K562 (cell line): ENCODE measurements at regions not wholly inside any gene's neighbourhood (a gene's known extent, or its start where the extent isn't known, plus 50 kb on each side); places are given as distances from the start of the nearest gene placed in this dataset.

ENCODE experiments used
- ATAC-seq: fragments of 200-7000 bp; cut with Tn5 transposase; 3 replicates; pipeline ENCODE4 v1.9.1; 2020; ENCODE audit warnings: moderate library complexity
- BruUV-seq: library from RNA; stranded (reverse); fragments of 400-500 nt; replicated peaks from 2 replicates; lab custom pipeline; 2021; lab: Mats Ljungman, UMichigan
- CTCF ChIA-PET: fragments of 300-600 bp; formaldehyde crosslinking; extraction: SDS; loops from one replicate; lab custom pipeline; 2021; ENCODE audit warnings: low intra/inter-chr PET ratio; lab: Yijun Ruan, JAX
- POLR2A ChIA-PET: fragments of 300-600, 350-650 bp; sonication (Branson Sonifier 250); formaldehyde crosslinking; extraction: SDS; loops from one replicate; lab custom pipeline; 2021; ENCODE audit warnings: antibody characterized with exemption, inconsistent platforms; lab: Yijun Ruan, JAX
- DNase-seq, 4 experiments: peaks; one replicate each; pipeline versions ENCODE4 v3.0.0 to v3.0.0-alpha.2; 2011 to 2018; ENCODE audit warnings: low spot score in 3 of 4, mixed read lengths in 3 of 4; ENCODE audit errors: extremely low read depth in 1 of 4
- FAIRE-seq: peaks from 2 replicates; lab custom pipeline; 2011; peaks lifted over from hg19 to GRCh38; lab: Jason Lieb, UNC
- H2AFZ ChIP-seq: 2 replicates; pipeline ENCODE4 v1.6.0; 2011; ENCODE audit warnings: low read depth, low read length, control low read depth, inconsistent platforms
- H3K27ac ChIP-seq: fragments of 200-600 bp; 3 replicates; pipeline ENCODE4 v1.8.0; 2011; ENCODE audit warnings: low read depth, mild to moderate bottlenecking, control low read depth, inconsistent platforms, low read length, moderate library complexity, mixed read lengths; ENCODE audit errors: extremely low read depth
- H3K27me3 ChIP-seq, 2 experiments: fragments of 300-600 bp in 1 of 2; 2 replicates in 1 of 2; 3 replicates in 1 of 2; pipeline versions ENCODE4 v1.6.0 to v1.8.0; 2011; ENCODE audit warnings: inconsistent platforms in 2 of 2, low read length in 2 of 2, mild to moderate bottlenecking in 1 of 2, mixed read lengths in 1 of 2, moderate library complexity in 1 of 2; ENCODE audit not compliant: control insufficient read depth in 2 of 2, insufficient read depth in 2 of 2
- H3K36me3 ChIP-seq: fragments of 300-600 bp; 3 replicates; pipeline ENCODE4 v1.8.0; 2011; ENCODE audit warnings: mild to moderate bottlenecking, low read length, inconsistent platforms; ENCODE audit not compliant: control insufficient read depth, insufficient read depth
- H3K4me1 ChIP-seq, 2 experiments: fragments of 200-600 bp in 1 of 2; replicated peaks in 1 of 2; 2 replicates in 1 of 2; 3 replicates in 1 of 2; pipeline versions ENCODE4 v1.5.1 to v1.8.0; 2011; ENCODE audit warnings: inconsistent platforms in 2 of 2, low read length in 2 of 2, mild to moderate bottlenecking in 1 of 2, mixed read lengths in 1 of 2, moderate library complexity in 1 of 2; ENCODE audit not compliant: control insufficient read depth in 2 of 2, insufficient read depth in 2 of 2
- H3K4me2 ChIP-seq: 2 replicates; pipeline ENCODE4 v1.6.1; 2011; ENCODE audit warnings: low read length, control low read depth, inconsistent platforms, mixed read lengths; ENCODE audit not compliant: insufficient read depth
- H3K4me3 ChIP-seq: fragments of 200-600 bp; sonication (generic), shearing (Covaris generic); 2 replicates; pipeline ENCODE4 v1.5.1; 2016; ENCODE audit warnings: control low read depth, inconsistent platforms
- H3K79me2 ChIP-seq: fragments of 200-600 bp; 3 replicates; pipeline ENCODE4 v1.8.0; 2011; ENCODE audit warnings: low read length, inconsistent platforms; ENCODE audit not compliant: control insufficient read depth, insufficient read depth
- H3K9ac ChIP-seq, 2 experiments: 2 replicates each; pipeline versions ENCODE4 v1.6.0 to v1.6.1; 2011; ENCODE audit warnings: low read depth in 2 of 2, low read length in 2 of 2, control low read depth in 1 of 2, inconsistent platforms in 1 of 2, mild to moderate bottlenecking in 1 of 2, mixed read lengths in 1 of 2; ENCODE audit not compliant: insufficient read depth in 1 of 2
- H3K9me1 ChIP-seq: one replicate; pipeline ENCODE4 v1.6.0; 2011; ENCODE audit warnings: inconsistent platforms, mild to moderate bottlenecking, low read length, moderate library complexity; ENCODE audit not compliant: control insufficient read depth, insufficient read depth
- H3K9me3 ChIP-seq: replicated peaks from 2 replicates; pipeline ENCODE4 v1.5.1; 2011; ENCODE audit warnings: low read depth, low read length, inconsistent platforms; ENCODE audit not compliant: control insufficient read depth, insufficient read depth
- H4K20me1 ChIP-seq: replicated peaks from 2 replicates; pipeline ENCODE4 v1.6.1; 2011; ENCODE audit warnings: low read length, inconsistent platforms, mixed read lengths; ENCODE audit not compliant: control insufficient read depth, insufficient read depth
- CHAMP1 ChIP-seq: fragments of 450-650 bp; IDR thresholded peaks from 2 replicates; pipeline ENCODE4 v1.6.1; 2016; ENCODE audit warnings: mild to moderate bottlenecking
- FOXA1 ChIP-seq: fragments of 450-650 bp; IDR thresholded peaks from 2 replicates; pipeline ENCODE4 v1.6.1; 2016; ENCODE audit warnings: mild to moderate bottlenecking, borderline replicate concordance
- FOXJ2 ChIP-seq: fragments of 200-800 bp; sonication (Bioruptor generic); IDR thresholded peaks from 2 replicates; pipeline ENCODE4 v1.6.1; 2016; ENCODE audit warnings: missing genetic modification characterization, missing compliant biosample characterization
- FOXJ3 ChIP-seq: sonication (generic); formaldehyde crosslinking; IDR thresholded peaks from 2 replicates; pipeline ENCODE4 v1.4.0; 2020; ENCODE audit warnings: mild to moderate bottlenecking, missing genetic modification reagents
- MAFG ChIP-seq: fragments of 450-650 bp; conservative IDR thresholded peaks from 2 replicates; pipeline ENCODE4 v1.6.1; 2016; ENCODE audit warnings: missing genetic modification characterization, missing compliant biosample characterization
- NR1H2 ChIP-seq: sonication (generic); formaldehyde crosslinking; IDR thresholded peaks from 2 replicates; pipeline ENCODE4 v1.4.0; 2020; ENCODE audit warnings: mild to moderate bottlenecking, missing genetic modification reagents
- PATZ1 ChIP-seq: fragments of 250-450 bp; sonication (Bioruptor Pico); IDR thresholded peaks from 2 replicates; pipeline ENCODE4 v1.5.0; 2020; ENCODE audit warnings: mild to moderate bottlenecking, borderline replicate concordance
- SP1 ChIP-seq: sonication (generic); formaldehyde crosslinking; IDR thresholded peaks from 2 replicates; pipeline ENCODE4 v1.8.1; 2022; ENCODE audit warnings: mild to moderate bottlenecking, missing genetic modification reagents
- ZNF184 ChIP-seq: sonication (generic); formaldehyde crosslinking; IDR thresholded peaks from 2 replicates; pipeline ENCODE4 v1.5.0; 2020; ENCODE audit warnings: missing genetic modification reagents
- ZNF280A ChIP-seq: fragments of 450-650 bp; IDR thresholded peaks from 2 replicates; pipeline ENCODE4 v1.6.1; 2018; ENCODE audit warnings: mild to moderate bottlenecking, low read depth; ENCODE audit not compliant: partially characterized antibody
- ZNF311 ChIP-seq: fragments of 250-450 bp; sonication (Bioruptor Pico); IDR thresholded peaks from 2 replicates; pipeline ENCODE4 v1.4.0; 2020; ENCODE audit warnings: mild to moderate bottlenecking, moderate library complexity
- ZNF316 ChIP-seq: fragments of 450-650 bp; IDR thresholded peaks from 2 replicates; pipeline ENCODE4 v1.6.1; 2016
- ZNF778 ChIP-seq: fragments of 450-650 bp; formaldehyde crosslinking; IDR thresholded peaks from 2 replicates; pipeline ENCODE4 v1.4.0; 2020; ENCODE audit warnings: mild to moderate bottlenecking, moderate library complexity
- ZSCAN32 ChIP-seq: fragments of 450-650 bp; formaldehyde crosslinking; IDR thresholded peaks from 2 replicates; pipeline ENCODE4 v1.4.0; 2020; ENCODE audit warnings: mild to moderate bottlenecking, moderate library complexity
- WGBS: fragments of 100-300 bp; shearing (Covaris generic); methylation state at CpG from one replicate; pipeline ENCODE4 v1.1.6; 2016; ENCODE audit warnings: low coverage, mixed read lengths; ENCODE audit not compliant: insufficient coverage; ENCODE audit errors: missing lambda C conversion rate; 5-methylcytosine and 5-hydroxymethylcytosine counted together
- in situ Hi-C: fragments of 300-500 bp; cut with MboI; formaldehyde crosslinking; loops from 4 replicates; pipeline ENCODE4 v1.15.0; 2018; ENCODE audit warnings: inconsistent platforms, mixed read lengths
- intact Hi-C: fragments of 100-400 bp; cut with micrococcal nuclease; formaldehyde crosslinking; loops from 2 replicates; pipeline ENCODE4 v1.14.2; 2022

GRCh38 chr2:67986258-67986657 is 76.5 kb downstream of the C1D start:
- no peaks in the 10 kb centered on the region for H4K20me1 ChIP-seq
- ChIA-PET CTCF (no interaction called here), POLR2A (interaction anchor here (0.7 to 1.8 kb wide), 2 partner anchors 12 kb away, joined by 4 read pairs; no protein-coding TSS in a partner anchor)
- intact Hi-C loops, result no loop called here
- BruUV-seq, result no TSS peak
- no peaks in the 10 kb centered on the region for H3K36me3 ChIP-seq
- H3K27me3 ChIP-seq, result no peaks in the 10 kb centered on the region
- no peaks in the 10 kb centered on the region for H3K4me1 ChIP-seq
- H3K4me3 ChIP-seq, result no peak overlapping the region
- no peak for FAIRE-seq
- ATAC-seq, result no peak
- H3K79me2 ChIP-seq, result no peaks in the 10 kb centered on the region
- no peak for DNase-seq
- no peak overlapping the region for H3K27ac ChIP-seq
- no peaks in the 10 kb centered on the region for H3K9me3 ChIP-seq
- H3K4me2 ChIP-seq, result no peak overlapping the region
- no peak overlapping the region for H2AFZ ChIP-seq
- WGBS, result 3% methylated on average over 2 of the region's 2 CpGs
- no peaks in the 10 kb centered on the region for H3K9me1 ChIP-seq
- in situ Hi-C loops, result no loop called here
- no peak overlapping the region for H3K9ac ChIP-seq
- no peak for TF ChIP-seq ZSCAN32 (CRISPR knock-in tag)
- TF ChIP-seq ZNF778 (CRISPR knock-in tag), result no peak
- TF ChIP-seq ZNF316, result peak; percentile 42; the same call in 1 of the 2 replicates
- no peak for TF ChIP-seq NR1H2
- no peak for TF ChIP-seq FOXJ3
- TF ChIP-seq ZNF184, result no peak
- no peak for TF ChIP-seq ZNF280A
- TF ChIP-seq ZNF311 (CRISPR knock-in tag), result no peak
- 0 out of 2 replicates have a peak, but pooled peaks have one; percentile 11 for TF ChIP-seq MAFG (tag)
- TF ChIP-seq CHAMP1, result no peak
- no peak for TF ChIP-seq PATZ1 (CRISPR knock-in tag)
- no peak for TF ChIP-seq FOXJ2 (tag)
- no peak for TF ChIP-seq SP1 (CRISPR knock-in tag)
- no peak for TF ChIP-seq FOXA1
